Kasumi-1 (cell line): ENCODE measurements at regions not wholly inside any gene's neighbourhood (a gene's known extent, or its start where the extent isn't known, plus 50 kb on each side); places are given as distances from the start of the nearest gene placed in this dataset.
"Not testable (repeated sequence)": the region's sequence is repeated elsewhere in the genome, so short reads cannot be mapped to it uniquely, and the experiment has no call there.

ENCODE experiments used
- DNase-seq, 2 experiments: peaks; one replicate each; lab custom pipeline; 2025; lab: John Stamatoyannopoulos, UW

GRCh38 chr11:11220786-11221185 is 132.3 kb downstream of the CSNK2A3 start:
- no peak for DNase-seq

- DNase-seq: no peak
Measured at GRCh38 chr11:11218629-11218986, 134.4 kb downstream of the CSNK2A3 start.

- no peak for DNase-seq
Measured at GRCh38 chr11:11217929-11218628, 135.0 kb downstream of the CSNK2A3 start.

- DNase-seq: no peak
Measured at GRCh38 chr11:11217289-11217928, 135.6 kb downstream of the CSNK2A3 start.

GRCh38 chr11:11215944-11216343 is 137.1 kb downstream of the CSNK2A3 start:
- DNase-seq: no peak

- no peak for DNase-seq
Measured at GRCh38 chr11:11215058-11215815, 137.8 kb downstream of the CSNK2A3 start.

GRCh38 chr11:11213117-11213516 is 139.9 kb downstream of the CSNK2A3 start:
- DNase-seq: no peak

- no peak for DNase-seq
Measured at GRCh38 chr11:11211888-11212287, 141.2 kb downstream of the CSNK2A3 start.

GRCh38 chr11:11211186-11211585 is 141.9 kb downstream of the CSNK2A3 start:
- no peak for DNase-seq

GRCh38 chr11:11210446-11210845 is 142.6 kb downstream of the CSNK2A3 start:
- DNase-seq: no peak

GRCh38 chr11:11209967-11210366 is 143.1 kb downstream of the CSNK2A3 start:
- no peak for DNase-seq

- DNase-seq: no peak
Measured at GRCh38 chr11:11208994-11209393, 144.1 kb downstream of the CSNK2A3 start.

GRCh38 chr11:11207428-11207827 is 145.6 kb downstream of the CSNK2A3 start:
- no peak for DNase-seq

- DNase-seq: no peak
Measured at GRCh38 chr11:11206484-11206883, 146.6 kb downstream of the CSNK2A3 start.

- DNase-seq: no peak
Measured at GRCh38 chr11:11202885-11203284, 150.2 kb downstream of the CSNK2A3 start.

- not testable (repeated sequence) for DNase-seq
Measured at GRCh38 chr11:11201302-11201701, 151.7 kb downstream of the CSNK2A3 start.

- no peak for DNase-seq
Measured at GRCh38 chr11:11192541-11192940, 160.5 kb downstream of the CSNK2A3 start.

GRCh38 chr11:11189506-11189905 is 163.5 kb downstream of the CSNK2A3 start:
- no peak for DNase-seq

- DNase-seq: no peak
Measured at GRCh38 chr11:11186249-11186648, 166.8 kb downstream of the CSNK2A3 start.

- DNase-seq: no peak
Measured at GRCh38 chr11:11182261-11182660, 170.8 kb downstream of the CSNK2A3 start.

- DNase-seq: no peak
Measured at GRCh38 chr11:11178671-11179638, 174.1 kb downstream of the CSNK2A3 start.
